GM21447 (cell line): ENCODE measurements at regions not wholly inside any gene's neighbourhood (a gene's known extent, or its start where the extent isn't known, plus 50 kb on each side); places are given as distances from the start of the nearest gene placed in this dataset.
"Not testable (repeated sequence)": the region's sequence is repeated elsewhere in the genome, so short reads cannot be mapped to it uniquely, and the experiment has no call there.

Source experiments
- ATAC-seq: cut with Tn5 transposase; IDR thresholded peaks from one replicate; pipeline ENCODE4 v1.9.1; 2021; ENCODE audit not compliant: unreplicated experiment

DNA sequence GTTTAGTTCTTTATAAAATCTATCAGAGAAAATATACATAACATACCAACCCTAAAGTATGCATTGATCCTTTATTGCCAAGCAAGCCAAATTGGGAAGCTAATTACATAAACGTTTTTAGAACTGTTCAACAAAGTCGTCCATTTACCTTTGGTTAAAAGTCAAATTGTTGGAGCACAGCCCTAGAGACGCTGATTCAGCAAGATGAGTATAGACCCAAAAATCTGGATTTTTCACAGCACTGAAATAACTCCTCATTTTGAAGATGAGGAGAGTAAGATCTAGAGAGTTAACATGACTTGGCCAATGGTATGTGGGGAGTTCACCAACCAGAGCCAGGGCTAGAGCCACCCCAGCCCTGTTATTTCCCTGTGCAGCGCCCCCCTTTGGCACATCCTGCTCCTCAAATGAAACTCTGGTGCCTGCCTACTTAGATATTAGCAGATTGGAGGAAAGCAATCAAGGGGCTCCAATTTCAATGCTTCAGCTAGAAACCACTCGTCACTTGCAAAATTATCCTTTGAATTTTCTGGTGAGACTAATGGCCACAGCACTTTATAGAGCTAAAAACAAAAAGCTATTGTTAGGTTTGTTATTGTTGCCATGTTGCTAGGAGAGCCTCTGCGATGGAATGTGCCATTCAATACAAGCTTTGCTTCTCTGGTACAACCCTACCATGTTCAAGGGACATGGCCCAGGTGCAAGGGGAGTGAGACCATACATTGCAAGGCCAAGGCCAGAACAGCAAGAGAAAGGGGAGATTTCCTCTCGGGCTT lies 132.6 kb upstream of the ZEB1 start:
- ATAC-seq: no peak

DNA sequence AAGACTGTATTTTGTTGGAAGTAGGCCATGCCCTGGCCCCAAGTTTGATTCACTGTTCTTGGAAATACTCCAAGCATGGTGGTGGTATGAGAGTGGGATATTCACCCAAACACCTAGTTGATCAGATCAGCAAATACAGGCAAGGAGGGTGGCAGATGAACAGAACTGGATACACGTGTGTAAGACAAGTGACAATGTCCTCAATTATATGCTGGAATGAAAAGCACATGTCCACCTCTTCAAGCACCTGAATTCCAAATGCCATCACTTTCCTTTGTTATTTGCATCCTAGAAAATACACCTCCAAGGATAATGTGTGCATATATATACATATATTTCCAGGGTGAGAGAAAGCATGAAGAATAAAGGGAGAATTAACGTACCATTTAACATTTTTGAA lies 131.8 kb upstream of the ZEB1 start:
- no peak for ATAC-seq

DNA sequence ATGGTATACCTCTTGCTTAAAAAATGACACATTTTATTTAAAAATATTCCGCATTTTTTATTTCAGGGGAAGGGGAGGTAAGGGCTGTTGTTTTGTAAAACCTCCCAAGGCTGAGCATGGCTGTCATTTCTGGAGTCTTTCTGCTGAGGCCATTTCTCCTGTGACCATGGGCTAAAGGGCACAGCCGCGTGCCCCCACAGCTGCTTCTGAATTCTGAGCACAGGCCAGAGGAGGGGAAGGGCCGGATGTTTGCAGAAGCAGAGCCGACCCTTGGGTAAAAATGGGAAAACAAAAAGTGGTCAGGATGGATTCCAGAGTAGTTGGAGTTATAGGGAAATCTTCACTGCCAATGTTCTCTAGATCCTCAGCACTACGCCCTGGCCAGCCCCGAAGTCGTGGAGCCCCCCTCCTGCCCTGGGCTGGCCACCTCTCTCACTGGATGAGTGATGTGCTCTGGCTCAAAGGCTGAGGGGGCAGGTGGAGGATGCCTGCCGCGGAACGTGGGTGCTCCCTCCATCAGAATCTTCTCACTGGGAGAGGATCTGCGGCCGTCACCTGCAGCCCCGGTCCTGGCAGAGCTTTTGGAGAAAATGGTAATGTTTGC lies 131.3 kb upstream of the ZEB1 start:
- no peak for ATAC-seq

DNA sequence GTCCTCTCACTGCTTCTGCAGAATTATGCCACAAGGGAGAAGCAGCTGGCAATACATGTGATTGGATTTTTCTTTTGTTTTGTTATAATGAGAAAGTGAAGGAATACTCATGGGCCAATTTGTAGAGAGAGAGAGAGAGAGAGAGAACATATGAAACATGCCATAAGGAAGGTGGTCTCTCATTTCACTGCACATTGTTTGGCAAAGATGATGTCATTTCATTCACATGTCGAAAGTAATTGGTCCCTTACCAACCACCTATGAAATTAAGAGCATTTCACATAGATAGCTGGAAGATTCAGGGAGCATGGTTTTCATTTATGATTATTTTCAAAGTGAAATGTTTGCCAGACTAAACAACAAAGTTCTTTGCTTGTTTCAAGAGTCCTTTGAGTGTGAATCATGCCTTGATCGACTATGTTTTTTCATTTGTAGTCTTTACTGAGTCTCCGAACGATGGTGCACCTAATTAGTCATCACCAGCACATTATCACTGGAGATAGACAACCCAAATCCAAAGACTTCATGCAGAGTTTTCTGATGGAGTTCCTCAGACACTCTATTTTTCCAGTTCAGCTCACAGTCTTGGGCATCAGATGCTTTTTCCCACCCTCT lies 130.1 kb upstream of the ZEB1 start:
- ATAC-seq: no peak

DNA sequence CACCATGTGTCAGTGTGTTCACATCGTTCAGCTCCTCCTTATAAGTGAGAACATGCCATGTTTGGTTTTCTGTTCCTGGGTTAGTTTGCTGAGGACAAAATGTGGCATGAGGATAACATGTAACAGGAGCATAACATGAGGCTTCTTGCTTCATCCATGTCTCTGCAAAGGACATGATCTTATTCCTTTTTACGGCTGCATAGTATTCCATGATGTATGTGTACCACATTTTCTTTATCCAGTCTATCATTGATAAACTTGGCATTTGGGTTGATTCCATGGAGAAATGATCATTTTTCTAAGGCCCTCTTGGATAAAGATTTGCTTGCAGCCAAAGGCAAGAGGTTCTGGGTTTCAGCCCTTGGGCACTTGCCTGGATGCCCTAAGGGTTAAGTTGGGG lies 128.5 kb upstream of the ZEB1 start:
- no peak for ATAC-seq

DNA sequence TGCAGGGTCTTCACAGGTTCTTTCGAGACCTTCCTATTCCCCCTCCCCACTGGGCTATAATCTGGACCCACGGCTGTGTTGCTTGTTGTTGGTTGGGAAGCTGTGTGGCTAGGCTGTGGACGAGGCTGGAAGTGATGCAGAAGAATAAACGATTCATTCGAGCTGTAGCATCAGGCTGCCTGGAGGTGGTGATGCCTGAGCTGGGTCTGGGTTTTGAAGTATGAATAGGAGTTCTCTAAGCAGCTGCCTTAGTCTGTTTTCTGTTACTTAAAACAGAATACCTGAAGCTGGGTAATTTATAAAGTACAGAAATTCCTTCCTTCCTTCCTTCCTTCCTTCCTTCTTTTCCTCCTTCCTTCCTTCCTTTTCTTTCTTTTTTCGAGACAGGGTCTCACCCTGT lies 126.5 kb upstream of the ZEB1 start:
- no peak for ATAC-seq

DNA sequence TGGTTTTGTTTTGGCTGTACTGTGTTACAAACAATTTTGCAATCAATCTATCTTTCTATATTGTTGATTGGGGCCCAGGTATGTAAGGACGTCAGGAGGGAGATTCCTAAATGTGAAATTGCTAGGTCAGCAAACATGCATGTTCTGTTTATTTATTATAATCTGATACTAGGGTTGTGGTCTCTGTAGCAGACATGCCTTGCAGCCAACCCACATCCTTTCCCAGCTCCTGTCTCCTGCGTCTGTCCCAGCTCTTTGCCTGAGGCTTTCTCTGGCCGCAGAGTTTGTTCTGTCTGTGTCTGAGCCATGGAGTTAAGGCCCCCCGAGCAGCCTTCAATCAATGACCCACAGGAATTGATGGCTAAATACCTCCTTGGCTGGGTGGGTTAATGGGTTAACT lies 124.0 kb upstream of the ZEB1 start:
- no peak for ATAC-seq

DNA sequence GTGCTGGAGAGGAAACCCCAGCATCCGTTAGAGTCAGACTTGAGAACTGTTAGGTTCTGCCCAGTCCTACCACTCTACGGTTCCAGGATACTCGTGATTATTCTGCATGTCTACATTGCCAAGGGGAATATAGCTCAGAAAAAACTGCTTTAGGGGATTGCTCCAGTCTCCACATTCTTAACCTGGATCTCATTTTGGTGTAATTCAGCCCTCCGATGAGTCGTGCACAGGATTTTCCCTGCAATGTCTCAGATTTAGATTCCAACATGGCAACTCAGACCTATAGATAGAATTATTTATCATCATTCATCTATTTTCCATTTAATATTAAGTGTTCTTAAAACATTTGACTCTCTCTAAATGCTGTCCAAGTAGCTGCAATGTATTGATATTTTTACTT lies 121.1 kb upstream of the ZEB1 start:
- no peak for ATAC-seq

DNA sequence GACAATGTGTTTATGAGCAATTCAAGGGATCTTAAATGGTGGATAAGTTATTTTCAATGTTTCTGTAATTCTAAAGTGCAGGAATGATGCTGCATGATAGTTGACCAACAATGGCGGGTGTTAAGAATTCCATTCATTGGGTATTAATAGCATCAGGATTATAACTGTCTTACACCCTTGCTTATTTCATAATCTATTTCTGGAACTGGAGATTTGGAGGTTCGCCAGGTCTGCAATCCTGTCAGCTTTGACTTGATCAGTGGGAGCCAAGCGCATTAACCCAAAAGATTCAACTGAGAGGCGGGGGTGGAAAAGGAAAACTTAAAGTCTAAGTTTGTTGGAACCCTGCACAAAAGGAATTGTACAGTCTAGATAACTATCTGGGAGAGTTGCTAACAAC lies 114.9 kb upstream of the ZEB1 start:
- ATAC-seq: no peak

DNA sequence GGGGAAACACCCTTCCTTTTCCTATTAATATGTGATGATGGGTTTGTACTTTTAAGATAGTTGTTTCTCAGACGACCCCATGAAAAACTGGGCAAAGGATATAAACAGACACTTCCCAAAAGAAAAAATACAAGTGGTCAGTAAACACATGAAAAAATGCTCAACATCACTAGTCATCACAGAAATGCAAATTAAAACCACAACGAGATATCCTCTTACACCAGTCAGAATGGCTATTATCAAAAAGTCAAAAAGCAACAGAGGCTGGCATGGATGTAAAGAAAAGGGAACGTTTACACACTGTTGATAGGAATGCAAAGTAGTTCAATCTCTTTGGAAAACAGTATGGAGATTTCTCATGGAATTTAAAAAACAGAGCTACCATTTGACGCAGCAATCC lies 111.4 kb upstream of the ZEB1 start:
- ATAC-seq: no peak

DNA sequence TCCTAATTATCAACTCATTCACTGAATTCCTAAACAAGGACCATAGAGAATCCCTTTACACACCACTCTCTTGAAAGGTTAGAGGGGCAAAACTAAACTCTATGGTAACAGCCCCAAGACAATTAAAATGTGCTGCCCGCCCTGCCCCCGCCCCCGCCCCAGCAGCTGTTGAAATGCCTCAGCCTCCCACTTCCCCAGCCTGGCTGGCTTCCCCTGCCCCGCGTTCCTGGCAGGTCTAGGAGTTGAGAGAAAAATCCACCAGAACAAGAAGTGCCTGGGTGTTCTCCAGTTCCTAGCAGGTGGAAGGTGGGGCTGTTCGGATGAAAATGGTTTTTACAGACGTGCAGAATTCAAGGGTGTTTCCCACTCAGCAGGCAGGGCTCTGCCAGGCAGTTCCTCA lies 109.5 kb upstream of the ZEB1 start:
- ATAC-seq: no peak

DNA sequence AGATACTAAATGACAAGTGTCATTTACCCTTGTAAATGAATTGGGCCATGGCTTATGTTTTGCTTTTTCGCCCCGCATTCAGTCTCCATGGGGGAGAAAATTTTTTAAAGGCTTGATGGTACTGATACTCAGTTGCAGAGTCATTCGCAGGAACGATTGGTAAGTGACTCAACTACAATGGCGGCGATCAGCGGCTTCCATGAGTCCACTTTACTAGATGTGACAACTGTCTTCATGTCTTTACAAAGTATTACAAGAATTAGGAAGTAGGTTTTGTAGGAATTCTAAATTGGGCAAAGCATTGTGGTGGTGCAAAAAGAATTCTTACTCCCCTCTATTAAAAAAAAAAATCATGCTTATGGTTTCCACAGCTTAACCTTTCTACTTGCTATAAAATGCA lies 108.8 kb upstream of the ZEB1 start:
- ATAC-seq: no peak

DNA sequence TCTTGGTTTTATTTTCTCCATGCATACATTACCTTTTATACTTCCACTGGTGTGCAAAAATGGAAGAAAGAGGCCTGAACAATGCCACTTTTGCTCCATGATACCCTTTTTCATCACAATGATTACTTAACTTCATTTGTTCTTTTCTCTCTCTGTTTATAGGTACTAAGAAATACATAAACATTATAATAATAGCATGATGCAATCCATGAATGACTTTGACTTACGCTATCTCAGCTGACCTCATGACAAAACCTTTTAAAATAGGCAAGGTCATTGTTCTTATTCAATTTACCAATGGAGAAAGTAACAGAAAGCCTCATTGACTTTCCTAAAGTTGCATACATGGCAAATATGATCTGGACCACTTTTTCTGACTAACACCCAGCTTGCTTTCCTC lies 105.1 kb upstream of the ZEB1 start:
- no peak for ATAC-seq

DNA sequence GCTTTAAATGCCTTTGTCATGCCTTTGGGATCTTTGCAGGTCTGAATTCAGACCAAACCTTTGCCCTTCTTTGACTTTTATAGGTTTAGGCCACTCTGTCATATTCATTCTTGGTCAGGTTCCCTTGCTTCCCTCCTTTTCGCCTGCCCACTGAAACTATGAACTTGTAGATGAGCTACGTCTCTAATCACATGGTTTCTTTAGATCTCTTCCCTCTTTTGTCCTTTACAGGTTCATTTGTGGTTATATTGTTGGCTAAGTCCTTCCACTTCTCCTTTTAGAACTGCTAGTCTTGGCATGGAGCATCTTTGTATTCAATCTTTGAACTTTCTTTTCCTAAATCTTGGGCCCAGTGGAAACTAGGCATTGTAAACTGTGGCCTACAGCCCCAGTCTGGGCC lies 104.0 kb upstream of the ZEB1 start:
- no peak for ATAC-seq

DNA sequence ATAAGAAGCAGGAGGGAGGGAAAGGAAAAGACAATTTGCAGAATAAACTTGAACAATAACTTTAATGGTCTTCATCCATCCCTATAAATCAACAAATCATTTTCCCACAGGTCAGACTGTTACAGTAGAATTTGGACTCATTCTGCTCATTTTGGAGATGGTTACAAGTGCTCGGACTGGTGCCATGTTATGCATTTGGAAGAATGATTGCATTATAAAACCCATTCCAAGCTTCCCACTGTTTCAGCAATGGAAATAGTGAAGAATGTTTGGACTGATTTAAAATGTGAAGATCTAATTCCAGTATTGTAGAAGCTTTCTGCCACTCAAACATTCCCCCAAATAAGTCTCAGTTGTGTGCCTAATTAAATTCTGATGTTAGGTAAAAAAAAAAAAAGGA lies 99.7 kb upstream of the ZEB1 start:
- no peak for ATAC-seq

DNA sequence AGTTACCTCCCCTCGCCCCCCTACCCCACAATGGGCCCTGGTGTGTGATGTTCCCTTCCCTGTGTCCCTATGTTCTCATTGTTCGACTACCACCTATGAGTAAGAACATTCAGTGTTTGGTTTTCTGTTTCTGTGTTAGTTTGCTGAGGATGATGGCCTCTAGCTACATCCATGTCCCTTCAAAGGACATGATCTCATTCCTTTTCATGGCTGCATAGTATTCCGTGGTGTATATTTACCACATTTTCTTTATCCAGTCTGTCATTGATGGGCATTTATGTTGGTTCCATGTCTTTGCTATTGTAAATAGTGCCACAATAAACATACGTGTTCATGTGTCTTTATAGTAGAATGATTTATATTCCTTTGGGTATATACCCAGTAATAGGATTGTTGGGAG lies 90.2 kb upstream of the ZEB1 start:
- not testable (repeated sequence) for ATAC-seq

DNA sequence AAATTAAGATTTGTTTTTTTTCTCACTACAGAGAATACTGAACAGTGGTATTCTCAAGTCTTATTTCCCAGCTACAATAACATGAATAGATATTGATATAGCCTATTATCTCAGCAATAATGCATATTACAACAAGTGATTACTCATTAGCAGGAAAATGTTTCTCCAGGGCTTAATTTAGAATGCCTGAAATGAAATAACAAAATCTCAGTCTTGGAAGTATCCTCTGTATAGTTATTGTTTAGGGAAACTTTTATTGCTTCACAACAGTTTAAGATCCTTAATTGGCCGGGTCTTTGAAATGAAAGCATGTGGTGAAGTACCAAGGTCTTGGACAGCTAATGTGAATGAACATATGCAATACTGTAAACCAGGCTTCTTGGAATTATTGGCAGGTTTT lies 79.1 kb upstream of the ZEB1 start:
- ATAC-seq: no peak

DNA sequence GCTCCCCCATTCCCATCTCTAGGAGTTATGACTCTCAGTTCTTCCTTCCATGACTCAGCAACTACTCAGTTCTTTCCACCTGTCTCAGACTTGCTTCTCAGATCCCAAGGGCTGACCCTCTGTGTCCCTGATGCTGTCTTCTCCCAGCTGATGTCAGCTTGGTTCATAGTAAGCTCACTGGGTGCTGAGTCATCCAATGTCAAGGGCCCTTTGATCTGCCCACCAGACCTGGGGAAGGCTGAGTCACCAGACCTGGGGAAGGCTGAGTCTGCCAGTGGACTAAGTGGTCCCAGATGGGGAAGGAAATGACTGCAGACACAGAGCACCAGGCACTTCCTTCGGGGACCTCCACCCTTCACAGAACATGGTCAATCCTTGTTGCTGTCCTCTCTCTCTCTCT lies 76.1 kb upstream of the ZEB1 start:
- no peak for ATAC-seq

DNA sequence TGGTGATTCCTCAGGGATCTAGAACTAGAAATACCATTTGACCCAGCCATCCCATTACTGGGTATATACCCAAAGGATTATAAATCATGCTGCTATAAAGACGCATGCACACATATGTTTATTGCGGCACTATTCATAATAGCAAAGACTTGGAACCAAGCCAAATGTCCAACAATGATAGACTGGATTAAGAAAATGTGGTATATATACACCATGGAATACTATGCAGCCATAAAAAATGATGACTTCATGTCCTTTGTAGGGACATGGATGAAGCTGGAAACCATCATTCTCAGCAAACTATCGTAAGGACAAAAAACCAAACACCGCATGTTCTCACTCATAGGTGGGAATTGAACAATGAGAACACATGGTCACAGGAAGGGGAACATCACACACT lies 67.9 kb upstream of the ZEB1 start:
- not testable (repeated sequence) for ATAC-seq

DNA sequence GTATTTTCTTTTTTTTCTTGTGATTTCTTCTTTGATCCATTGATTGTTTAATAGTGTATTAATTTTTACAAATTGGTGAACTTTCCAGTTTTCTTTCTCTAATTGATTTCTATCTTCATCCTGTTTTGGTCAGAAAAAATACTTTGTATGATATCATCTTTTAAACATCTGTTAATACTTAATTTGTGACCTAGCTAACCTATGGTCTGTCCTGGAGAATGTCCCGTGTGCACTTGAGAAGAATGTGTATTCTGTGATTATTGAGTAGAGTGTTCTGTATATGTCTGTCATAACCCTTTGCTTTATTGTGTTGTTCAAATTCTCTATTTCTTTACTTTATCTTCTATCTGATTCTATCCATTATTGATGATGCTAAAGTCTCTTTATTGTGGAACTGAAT lies 65.8 kb upstream of the ZEB1 start:
- ATAC-seq: no peak

DNA sequence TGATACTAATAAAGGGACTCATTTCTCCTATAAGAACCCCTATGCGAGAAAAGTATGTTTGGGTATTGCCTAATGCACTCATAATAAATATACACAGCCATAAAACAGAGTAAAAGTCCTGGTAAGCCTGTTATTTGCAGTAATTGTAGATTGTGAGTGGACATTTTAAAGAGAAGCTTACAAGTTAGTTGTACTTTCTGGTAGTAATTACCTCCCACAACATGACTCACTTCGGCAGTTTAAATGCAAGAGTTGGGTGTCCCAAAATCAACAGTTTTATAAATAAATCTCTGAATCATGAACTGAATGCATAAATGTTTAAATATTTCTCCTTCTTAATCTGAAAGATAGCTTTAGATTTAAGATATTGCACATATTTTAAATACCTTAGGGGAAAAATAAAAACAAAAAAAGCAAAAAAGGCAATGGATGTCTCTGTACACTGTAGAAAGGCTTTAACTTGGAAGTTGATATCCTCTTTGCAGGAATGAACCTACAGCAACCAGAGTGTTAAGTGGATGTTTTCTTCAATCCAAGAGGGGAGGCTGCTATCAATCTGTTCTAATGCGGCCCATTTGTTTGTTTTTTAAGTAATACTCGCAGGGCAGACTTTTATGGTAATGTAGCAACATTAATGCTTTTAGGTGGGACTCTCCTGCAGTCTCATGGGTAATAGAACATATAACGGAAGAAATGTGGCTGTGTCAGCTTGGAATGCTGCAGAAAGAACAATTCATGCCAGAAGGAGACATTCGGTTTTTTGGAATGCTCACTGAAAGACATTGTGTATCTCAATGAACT lies 57.3 kb upstream of the ZEB1 start:
- no peak for ATAC-seq

DNA sequence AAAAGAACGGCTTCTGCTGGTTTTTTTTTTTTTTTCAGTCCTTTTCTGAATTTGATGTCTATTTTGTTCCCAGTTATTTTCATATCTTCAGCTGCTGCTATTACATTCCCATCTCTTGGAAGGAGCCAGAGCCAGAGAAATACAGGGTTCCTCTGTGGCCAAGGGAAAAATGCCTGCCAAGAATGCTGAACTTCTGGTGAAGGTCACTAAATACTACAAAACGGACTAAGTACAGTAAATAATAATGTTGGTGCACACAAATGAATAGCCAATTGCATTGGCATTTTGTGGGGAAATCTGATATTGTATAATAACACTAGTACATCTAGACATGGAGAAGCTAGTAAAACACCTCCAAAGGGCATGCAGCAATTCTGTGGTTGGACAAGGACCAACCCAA lies 56.3 kb upstream of the ZEB1 start:
- ATAC-seq: no peak
